MM.1S (cell line): ENCODE measurements at regions not wholly inside any gene's neighbourhood (a gene's known extent, or its start where the extent isn't known, plus 50 kb on each side); places are given as distances from the start of the nearest gene placed in this dataset.

Experiments used
- DNase-seq: peaks from one replicate; pipeline ENCODE4 v3.0.0-alpha.2; 2015
- H2AFZ ChIP-seq: fragments of 300-600 bp; sonication (generic); 2 replicates; pipeline ENCODE4 v1.6.0; 2016; ENCODE audit warnings: antibody characterized with exemption, low read length
- H3F3A ChIP-seq: fragments of 300-600 bp; sonication (generic); 2 replicates; pipeline ENCODE4 v1.6.1; 2016; ENCODE audit warnings: mild to moderate bottlenecking, antibody characterized with exemption, low read length, moderate library complexity, mixed read lengths; ENCODE audit not compliant: insufficient read depth
- H3K27ac ChIP-seq: fragments of 300-600 bp; sonication (generic); 2 replicates; pipeline ENCODE4 v1.5.1; 2016; ENCODE audit warnings: mild to moderate bottlenecking, low read length
- H3K27me3 ChIP-seq: fragments of 300-600 bp; sonication (generic); replicated peaks from 2 replicates; pipeline ENCODE4 v1.6.0; 2016; ENCODE audit warnings: low read length; ENCODE audit not compliant: insufficient read depth
- H3K36me3 ChIP-seq: fragments of 300-600 bp; sonication (generic); replicated peaks from 2 replicates; pipeline ENCODE4 v1.6.1; 2016; ENCODE audit warnings: mild to moderate bottlenecking, low read length, mixed read lengths; ENCODE audit not compliant: insufficient read depth
- H3K4me1 ChIP-seq: fragments of 300-600 bp; sonication (generic); 2 replicates; pipeline ENCODE4 v1.6.1; 2016; ENCODE audit warnings: low read length, mixed read lengths
- H3K4me2 ChIP-seq: fragments of 300-600 bp; sonication (generic); 2 replicates; pipeline ENCODE4 v1.6.0; 2016; ENCODE audit warnings: low read depth, low read length
- H3K4me3 ChIP-seq: fragments of 300-600 bp; sonication (generic); 2 replicates; pipeline ENCODE4 v1.5.1; 2016; ENCODE audit warnings: low read length, mixed read lengths
- H3K79me2 ChIP-seq: fragments of 300-600 bp; sonication (generic); 2 replicates; pipeline ENCODE4 v1.6.1; 2016; ENCODE audit warnings: mixed run types, low read length, mixed read lengths
- H3K9ac ChIP-seq: fragments of 300-600 bp; sonication (generic); 2 replicates; pipeline ENCODE4 v1.6.1; 2016; ENCODE audit warnings: low read length, mixed read lengths
- H3K9me2 ChIP-seq: fragments of 300-600 bp; sonication (generic); replicated peaks from 2 replicates; pipeline ENCODE4 v1.6.1; 2016; ENCODE audit warnings: mild to moderate bottlenecking, low read length, mixed read lengths; ENCODE audit not compliant: insufficient read depth
- H3K9me3 ChIP-seq: fragments of 300-600 bp; sonication (generic); replicated peaks from 2 replicates; pipeline ENCODE4 v1.6.1; 2016; ENCODE audit warnings: mild to moderate bottlenecking, low read length, mixed read lengths; ENCODE audit not compliant: insufficient read depth
- H4K20me1 ChIP-seq: fragments of 300-600 bp; sonication (generic); 2 replicates; pipeline ENCODE4 v1.6.1; 2016; ENCODE audit warnings: mild to moderate bottlenecking, low read length, moderate library complexity, mixed read lengths; ENCODE audit not compliant: insufficient read depth
- EZH2 ChIP-seq: fragments of 300-600 bp; sonication (generic); optimal IDR thresholded peaks from 2 replicates; pipeline ENCODE3; 2017; ENCODE audit warnings: low read depth, mild to moderate bottlenecking, antibody characterized with exemption, low read length, mixed read lengths
- EZH2phosphoT487 ChIP-seq: fragments of 300-600 bp; sonication (generic); IDR thresholded peaks from 2 replicates; pipeline ENCODE4 v1.6.1; 2018; ENCODE audit warnings: antibody characterized with exemption, low read length
- TF ChIP-seq, protein P1 (sequence below): fragments of 300-600 bp; sonication (generic); IDR thresholded peaks from 2 replicates; pipeline ENCODE4 v1.5.1; 2016; ENCODE audit warnings: antibody characterized with exemption, low read length, mixed read lengths

GRCh38 chr5:12759377-12759776, 855.1 kb upstream of the CTNND2 start:
- Histone ChIP-seq H3K9me3 (no peaks in the 10 kb centered on the region), H3K27ac (no peak overlapping the region), H3K9me2 (no peaks in the 10 kb centered on the region), H3K27me3 (no peaks in the 10 kb centered on the region), H3K9ac (no peak overlapping the region), H3K4me3 (no peak overlapping the region), H3K4me1 (no peaks in the 10 kb centered on the region), H3K36me3 (no peaks in the 10 kb centered on the region), H4K20me1 (no peaks in the 10 kb centered on the region; the same call in 1 of the 2 replicates), H2AFZ (peak overlapping the region; percentile 49; the same call in 1 of the 2 replicates), H3K4me2 (peak overlapping the region; percentile 16; the same call in 1 of the 2 replicates), H3F3A (no peaks in the 10 kb centered on the region), H3K79me2 (no peaks in the 10 kb centered on the region)
- TF ChIP-seq EZH2phosphoT487, result no peak
- TF ChIP-seq EZH2, result no peak
- TF ChIP-seq, protein P1, sequence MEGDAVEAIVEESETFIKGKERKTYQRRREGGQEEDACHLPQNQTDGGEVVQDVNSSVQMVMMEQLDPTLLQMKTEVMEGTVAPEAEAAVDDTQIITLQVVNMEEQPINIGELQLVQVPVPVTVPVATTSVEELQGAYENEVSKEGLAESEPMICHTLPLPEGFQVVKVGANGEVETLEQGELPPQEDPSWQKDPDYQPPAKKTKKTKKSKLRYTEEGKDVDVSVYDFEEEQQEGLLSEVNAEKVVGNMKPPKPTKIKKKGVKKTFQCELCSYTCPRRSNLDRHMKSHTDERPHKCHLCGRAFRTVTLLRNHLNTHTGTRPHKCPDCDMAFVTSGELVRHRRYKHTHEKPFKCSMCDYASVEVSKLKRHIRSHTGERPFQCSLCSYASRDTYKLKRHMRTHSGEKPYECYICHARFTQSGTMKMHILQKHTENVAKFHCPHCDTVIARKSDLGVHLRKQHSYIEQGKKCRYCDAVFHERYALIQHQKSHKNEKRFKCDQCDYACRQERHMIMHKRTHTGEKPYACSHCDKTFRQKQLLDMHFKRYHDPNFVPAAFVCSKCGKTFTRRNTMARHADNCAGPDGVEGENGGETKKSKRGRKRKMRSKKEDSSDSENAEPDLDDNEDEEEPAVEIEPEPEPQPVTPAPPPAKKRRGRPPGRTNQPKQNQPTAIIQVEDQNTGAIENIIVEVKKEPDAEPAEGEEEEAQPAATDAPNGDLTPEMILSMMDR, result no peak
- no peak for DNase-seq

DNA sequence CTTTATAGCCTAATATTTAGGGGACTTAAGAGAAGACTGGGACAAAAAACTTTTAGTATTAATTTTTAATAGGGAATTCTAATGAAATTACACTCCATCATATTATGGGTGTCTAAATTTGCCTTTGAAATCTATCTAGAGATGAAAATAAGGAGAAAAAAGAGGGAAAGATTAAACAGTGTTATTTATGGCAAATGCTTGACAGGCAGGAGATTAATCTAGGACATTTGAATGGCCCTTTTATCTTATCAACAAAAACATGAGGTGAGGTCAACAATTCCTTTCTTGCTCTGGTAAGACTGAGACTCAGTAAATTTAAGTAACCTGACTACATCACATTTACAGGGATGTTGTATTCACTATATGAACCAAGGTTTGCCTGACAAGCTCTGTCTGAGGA, 852.8 kb upstream of the CTNND2 start:
- no peaks in the 10 kb centered on the region for H3K9me2 ChIP-seq
- no peaks in the 10 kb centered on the region for H3K4me1 ChIP-seq
- H3K27ac ChIP-seq, result no peak overlapping the region
- no peaks in the 10 kb centered on the region; the same call in 1 of the 2 replicates for H4K20me1 ChIP-seq
- DNase-seq, result no peak
- no peaks in the 10 kb centered on the region for H3K36me3 ChIP-seq
- no peaks in the 10 kb centered on the region for H3K27me3 ChIP-seq
- no peak overlapping the region for H3K9ac ChIP-seq
- no peak overlapping the region for H3K4me2 ChIP-seq
- H3K79me2 ChIP-seq, result no peaks in the 10 kb centered on the region
- no peak overlapping the region for H3K4me3 ChIP-seq
- no peak overlapping the region for H2AFZ ChIP-seq
- TF ChIP-seq EZH2 (no peak), EZH2phosphoT487 (no peak)
- TF ChIP-seq, protein P1, result no peak
- H3K9me3 ChIP-seq, result no peaks in the 10 kb centered on the region
- no peaks in the 10 kb centered on the region for H3F3A ChIP-seq

DNA sequence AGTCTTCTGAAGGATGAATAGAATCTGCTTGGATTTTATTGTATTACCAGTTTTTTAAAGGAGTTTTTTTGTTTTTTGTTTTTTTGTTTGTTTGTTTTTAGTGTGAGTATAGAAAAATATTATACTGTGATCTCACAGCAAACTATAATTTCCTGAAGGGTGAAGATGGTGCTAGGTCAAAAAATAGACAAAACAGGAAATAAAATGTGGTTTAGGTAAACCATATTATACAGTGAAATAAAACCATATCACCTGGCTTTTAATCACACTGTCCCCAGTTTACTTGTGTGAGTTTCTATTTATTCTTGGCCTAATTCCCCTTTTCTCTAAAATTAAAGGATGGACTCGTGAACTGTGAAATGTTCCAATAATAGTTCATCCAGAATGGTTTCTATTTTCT, 841.3 kb upstream of the CTNND2 start:
- no peaks in the 10 kb centered on the region for H3K4me1 ChIP-seq
- TF ChIP-seq EZH2 (no peak), EZH2phosphoT487 (no peak)
- TF ChIP-seq, protein P1, result no peak
- H3K79me2 ChIP-seq, result no peaks in the 10 kb centered on the region

More for the DNA sequence above, 841.3 kb upstream of the CTNND2 start:
- Histone ChIP-seq H3K9me2 (no peaks in the 10 kb centered on the region), H4K20me1 (no peaks in the 10 kb centered on the region), H3K36me3 (no peaks in the 10 kb centered on the region), H3K4me2 (no peak overlapping the region), H3K4me3 (no peak overlapping the region), H3K27me3 (no peaks in the 10 kb centered on the region), H2AFZ (no peak overlapping the region), H3F3A (no peaks in the 10 kb centered on the region), H3K27ac (no peak overlapping the region), H3K9ac (no peak overlapping the region), H3K9me3 (no peaks in the 10 kb centered on the region)
- no peak for DNase-seq
